ENCODE measurements at regions not wholly inside any gene's neighbourhood (a gene's known extent, or its start where the extent isn't known, plus 50 kb on each side); places are given as distances from the start of the nearest gene placed in this dataset.

GRCh38 chr2:42877511-42877910, 85.1 kb upstream of the HAAO start:
- no peak overlapping the region for H3K4me3 Mint-ChIP-seq
- no peaks in the 10 kb centered on the region for H3K36me3 Mint-ChIP-seq
- no peak overlapping the region for H3K27ac Mint-ChIP-seq
- no peaks in the 10 kb centered on the region for H3K27me3 Mint-ChIP-seq
- DNase-seq: no peak
- POLR2A ChIA-PET: no interaction called here
- ATAC-seq: no peak
- H3K9me3 Mint-ChIP-seq: no peaks in the 10 kb centered on the region
- H3K4me1 Mint-ChIP-seq: peaks cover 17 to 26% (median 21%) of the 10 kb centered on the region in 4 donors

- Mint-ChIP-seq H3K27ac (no peak overlapping the region), H3K4me1 (peaks cover 17 to 26% (median 21%) of the 10 kb centered on the region in 4 donors), H3K9me3 (no peaks in the 10 kb centered on the region), H3K4me3 (no peak overlapping the region), H3K27me3 (no peaks in the 10 kb centered on the region), H3K36me3 (no peaks in the 10 kb centered on the region)
- no peak for DNase-seq
- no peak for ATAC-seq
- POLR2A ChIA-PET: no interaction called here
Observed at GRCh38 chr2:42876326-42876751, 84.0 kb upstream of the HAAO start.

GRCh38 chr2:42875880-42876279, 83.5 kb upstream of the HAAO start:
- Mint-ChIP-seq H3K9me3 (no peaks in the 10 kb centered on the region), H3K36me3 (no peaks in the 10 kb centered on the region), H3K4me3 (no peak overlapping the region), H3K27ac (no peak overlapping the region), H3K4me1 (peaks cover 17 to 26% (median 21%) of the 10 kb centered on the region in 4 donors), H3K27me3 (no peaks in the 10 kb centered on the region)
- POLR2A ChIA-PET: no interaction called here
- DNase-seq: no peak
- no peak for ATAC-seq

- POLR2A ChIA-PET: no interaction called here
- DNase-seq: no peak
- ATAC-seq: no peak
- Mint-ChIP-seq H3K36me3 (no peaks in the 10 kb centered on the region), H3K27ac (no peak overlapping the region), H3K4me1 (peaks cover 17 to 26% (median 21%) of the 10 kb centered on the region in 4 donors), H3K9me3 (no peaks in the 10 kb centered on the region), H3K4me3 (no peak overlapping the region), H3K27me3 (no peaks in the 10 kb centered on the region)
Observed at GRCh38 chr2:42874949-42875801, 82.8 kb upstream of the HAAO start.

- Mint-ChIP-seq H3K4me3 (no peak overlapping the region), H3K27me3 (peaks cover 0 to 6% (median 0%) of the 10 kb centered on the region in 5 donors), H3K9me3 (peaks cover 0 to 18% (median 12%) of the 10 kb centered on the region in 9 donors), H3K27ac (no peak overlapping the region), H3K4me1 (peaks cover 0 to 4% (median 2%) of the 10 kb centered on the region in 4 donors), H3K36me3 (peaks cover 0 to 14% (median 7%) of the 10 kb centered on the region in 3 donors)
- no peak for ATAC-seq
- no peak for DNase-seq
- POLR2A ChIA-PET: no interaction called here
Observed at GRCh38 chr2:42872721-42873120, 80.3 kb upstream of the HAAO start.

GRCh38 chr2:42871372-42871771, 79.0 kb upstream of the HAAO start:
- DNase-seq: no peak
- H3K9me3 Mint-ChIP-seq: peaks cover 0 to 19% (median 12%) of the 10 kb centered on the region in 9 donors
- H3K27ac Mint-ChIP-seq: no peak overlapping the region
- H3K27me3 Mint-ChIP-seq: peaks cover 0 to 6% (median 0%) of the 10 kb centered on the region in 5 donors
- ATAC-seq: no peak
- no peaks in the 10 kb centered on the region for H3K4me1 Mint-ChIP-seq
- peaks cover 0 to 14% (median 8%) of the 10 kb centered on the region in 3 donors for H3K36me3 Mint-ChIP-seq
- H3K4me3 Mint-ChIP-seq: no peak overlapping the region
- POLR2A ChIA-PET: no interaction called here

- POLR2A ChIA-PET: no interaction called here
- peaks cover 0 to 6% (median 0%) of the 10 kb centered on the region in 5 donors for H3K27me3 Mint-ChIP-seq
- DNase-seq: no peak
- peaks cover 0 to 19% (median 12%) of the 10 kb centered on the region in 9 donors for H3K9me3 Mint-ChIP-seq
- H3K27ac Mint-ChIP-seq: no peak overlapping the region
- no peak for ATAC-seq
- H3K36me3 Mint-ChIP-seq: peaks cover 0 to 14% (median 8%) of the 10 kb centered on the region in 3 donors
- H3K4me1 Mint-ChIP-seq: no peaks in the 10 kb centered on the region
- H3K4me3 Mint-ChIP-seq: no peak overlapping the region
Observed at GRCh38 chr2:42868874-42869273, 76.5 kb upstream of the HAAO start.

GRCh38 chr2:42868096-42868495, 75.7 kb upstream of the HAAO start:
- no peak for ATAC-seq
- Mint-ChIP-seq H3K9me3 (peaks cover 0 to 19% (median 12%) of the 10 kb centered on the region in 9 donors), H3K4me3 (no peak overlapping the region), H3K36me3 (peaks cover 0 to 14% (median 8%) of the 10 kb centered on the region in 3 donors), H3K27ac (no peak overlapping the region), H3K27me3 (peaks cover 0 to 6% (median 0%) of the 10 kb centered on the region in 5 donors), H3K4me1 (no peaks in the 10 kb centered on the region)
- DNase-seq: no peak
- POLR2A ChIA-PET: no interaction called here

GRCh38 chr2:42867093-42868065, 75.0 kb upstream of the HAAO start:
- H3K27ac Mint-ChIP-seq: no peak overlapping the region
- POLR2A ChIA-PET: no interaction called here
- DNase-seq: no peak
- H3K27me3 Mint-ChIP-seq: peaks cover 0 to 6% (median 0%) of the 10 kb centered on the region in 5 donors
- H3K9me3 Mint-ChIP-seq: peaks cover 0 to 19% (median 12%) of the 10 kb centered on the region in 9 donors
- H3K4me1 Mint-ChIP-seq: no peaks in the 10 kb centered on the region
- ATAC-seq: no peak
- H3K4me3 Mint-ChIP-seq: no peak overlapping the region
- peaks cover 0 to 14% (median 8%) of the 10 kb centered on the region in 3 donors for H3K36me3 Mint-ChIP-seq

GRCh38 chr2:42865884-42866881, 73.8 kb upstream of the HAAO start:
- Mint-ChIP-seq H3K9me3 (peaks cover 0 to 19% (median 12%) of the 10 kb centered on the region in 9 donors), H3K4me3 (no peak overlapping the region), H3K36me3 (peaks cover 0 to 14% (median 8%) of the 10 kb centered on the region in 3 donors), H3K27me3 (peaks cover 0 to 6% (median 0%) of the 10 kb centered on the region in 5 donors), H3K4me1 (no peaks in the 10 kb centered on the region), H3K27ac (no peak overlapping the region)
- no peak for DNase-seq
- ATAC-seq: no peak
- POLR2A ChIA-PET: no interaction called here

GRCh38 chr2:42864641-42865280, 72.4 kb upstream of the HAAO start:
- Mint-ChIP-seq H3K4me1 (no peaks in the 10 kb centered on the region), H3K9me3 (peaks cover 0 to 19% (median 12%) of the 10 kb centered on the region in 9 donors), H3K27ac (no peak overlapping the region), H3K36me3 (peaks cover 0 to 14% (median 8%) of the 10 kb centered on the region in 3 donors), H3K27me3 (peaks cover 0 to 5% (median 0%) of the 10 kb centered on the region in 5 donors), H3K4me3 (no peak overlapping the region)
- POLR2A ChIA-PET: no interaction called here
- DNase-seq (no peak), ATAC-seq (no peak)

Data from naive thymus-derived CD8-positive, alpha-beta T cell (primary cell).